ENCODE measurements at regions not wholly inside any gene's neighbourhood (a gene's known extent, or its start where the extent isn't known, plus 50 kb on each side); places are given as distances from the start of the nearest gene placed in this dataset.

- TF ChIP-seq HMGN3 (IDR thresholded peaks at IDR 0.05; ENCODE audit: borderline replicate concordance, extremely low read depth, insufficient read length, low read depth, low read length), result no peak
- 0 out of 2 replicates have a peak, but pooled peaks have one; percentile 14 for TF ChIP-seq MGA (IDR thresholded peaks at IDR 0.05)
- TF ChIP-seq KLF6 (CRISPR knock-in tag; IDR thresholded peaks at IDR 0.05; ENCODE audit: borderline replicate concordance), result no peak; the same call in 1 of the 2 replicates
- TF ChIP-seq TCF7L2 (IDR thresholded peaks at IDR 0.05; ENCODE audit: low read depth, low read length), result no peak
- TF ChIP-seq HNRNPH1 (optimal IDR thresholded peaks at IDR 0.05; ENCODE audit: low read depth, low read length), result no peak
- TF ChIP-seq SREBF2 (CRISPR knock-in tag; IDR thresholded peaks at IDR 0.05), result no peak
- TF ChIP-seq ATF7 (IDR thresholded peaks at IDR 0.05), result peak; percentile 81
- TF ChIP-seq NR4A1 (CRISPR knock-in tag; IDR thresholded peaks at IDR 0.05), result no peak
- peak; percentile 22; the same call in 1 of the 2 replicates for TF ChIP-seq NR4A1 (tag; IDR thresholded peaks at IDR 0.05)
- TF ChIP-seq POLR2A (conservative IDR thresholded peaks at IDR 0.05), result no peak
- TF ChIP-seq JUND (IDR thresholded peaks at IDR 0.05; ENCODE audit: borderline replicate concordance, low read depth, low read length), result peak; percentile 56; the same call in 1 of the 2 replicates
- no peak for TF ChIP-seq JUND (tag; IDR thresholded peaks at IDR 0.05; ENCODE audit: borderline replicate concordance, low read depth, low read length)
- no peak for TF ChIP-seq ZBTB1 (CRISPR knock-in tag; IDR thresholded peaks at IDR 0.05; ENCODE audit: borderline replicate concordance, low read depth)
- 0 out of 2 replicates have a peak, but pooled peaks have one; percentile 48 for TF ChIP-seq NFATC3 (IDR thresholded peaks at IDR 0.05)
- TF ChIP-seq ZBTB8A (IDR thresholded peaks at IDR 0.05; ENCODE audit: partially characterized antibody), result no peak
- no peak for TF ChIP-seq HMGXB4 (CRISPR knock-in tag; IDR thresholded peaks at IDR 0.05)
Measured at GRCh38 chr22:19648419-19648929, 65.8 kb upstream of the SEPTIN5 start (continued).
